NCI-H2081 (cell line): ENCODE measurements at regions not wholly inside any gene's neighbourhood (a gene's known extent, or its start where the extent isn't known, plus 50 kb on each side); places are given as distances from the start of the nearest gene placed in this dataset.
"Not testable (repeated sequence)": the region's sequence is repeated elsewhere in the genome, so short reads cannot be mapped to it uniquely, and the experiment has no call there.

ENCODE experiments used
- DNase-seq, 2 experiments: peaks; one replicate each; lab custom pipeline; 2025; lab: John Stamatoyannopoulos, UW

DNA sequence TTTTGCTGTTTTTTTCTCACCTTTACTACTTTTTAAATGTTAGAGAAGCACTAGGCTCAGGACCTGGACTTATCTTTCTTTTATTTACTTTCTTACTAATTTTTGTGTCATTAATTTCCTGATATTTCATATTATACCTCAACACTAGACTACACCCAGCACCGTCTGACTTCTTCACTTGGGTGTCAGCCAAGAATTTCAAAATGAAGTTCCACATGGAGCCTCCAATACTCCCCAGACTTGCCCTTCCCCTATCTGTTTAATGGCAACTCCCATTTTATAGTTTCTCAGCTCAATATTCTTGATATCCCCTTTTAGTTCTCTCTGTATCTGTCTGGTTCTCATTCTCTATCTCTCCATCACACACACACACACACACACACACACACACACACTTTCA, 139.3 kb downstream of the USP22 start:
- DNase-seq, result not testable (repeated sequence)

DNA sequence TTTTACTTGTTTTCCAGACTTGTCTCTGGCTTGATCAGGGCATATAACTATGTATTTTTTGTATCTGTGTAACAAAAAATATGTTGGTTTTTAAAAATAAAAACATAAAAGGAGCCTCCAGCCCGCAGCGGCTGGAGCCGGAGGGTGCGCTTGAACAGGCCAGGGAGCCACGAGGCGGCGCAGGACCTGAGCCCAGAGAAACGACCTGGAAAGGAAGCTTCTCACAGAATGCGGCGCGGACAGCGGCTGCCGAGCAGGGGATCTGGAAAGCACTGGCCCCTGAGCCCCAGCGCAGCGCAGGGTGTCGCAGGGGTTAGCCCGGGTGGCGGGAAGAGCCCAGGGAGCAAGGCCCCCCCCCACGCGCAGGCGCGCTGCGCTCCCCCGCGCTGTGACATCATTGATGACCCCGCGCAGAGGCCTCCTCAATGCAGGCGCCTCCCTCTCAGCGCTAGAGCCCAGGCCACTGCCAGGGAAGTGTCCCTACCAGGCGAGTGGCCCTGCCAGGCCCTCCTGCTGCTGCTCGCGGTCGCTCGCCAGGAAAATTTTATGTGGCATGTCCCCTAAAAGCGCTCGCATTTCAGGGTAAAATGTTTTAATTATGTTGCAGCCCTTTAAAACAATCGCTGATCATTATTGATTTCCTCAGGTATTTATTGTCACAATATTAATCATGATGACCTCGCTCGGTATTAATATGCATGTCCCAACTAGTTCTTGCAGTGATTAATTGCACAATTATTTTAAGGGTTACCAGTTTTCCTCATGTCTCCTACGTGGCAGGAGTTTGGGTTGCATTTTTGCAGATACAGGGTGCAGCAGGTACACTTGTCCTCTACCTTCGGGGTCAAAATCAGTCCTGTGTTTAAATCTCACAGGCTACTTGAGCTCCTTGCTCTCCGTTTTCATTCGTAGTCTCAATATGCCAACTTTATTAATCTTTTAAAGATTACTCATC, 134.2 kb downstream of the USP22 start:
- DNase-seq, result peak; percentile 79 to 86

DNA sequence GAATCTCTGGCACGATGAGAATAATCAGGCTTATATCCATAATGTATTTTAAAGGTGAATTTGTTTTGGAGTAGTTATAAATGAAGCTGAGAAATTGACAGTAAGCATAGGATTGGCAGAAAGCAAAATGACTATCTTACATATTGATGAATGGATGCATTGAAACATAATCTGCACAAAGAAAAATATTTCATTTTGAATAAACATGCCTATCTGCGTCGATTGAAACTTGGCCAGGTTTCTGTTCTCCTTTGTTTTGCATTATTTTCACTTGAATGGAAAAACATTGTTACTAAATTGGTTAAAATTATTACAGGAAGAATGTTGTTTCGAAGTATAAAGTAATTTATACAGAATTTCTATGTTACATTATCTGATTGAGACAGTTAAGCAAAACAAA, 128.2 kb downstream of the USP22 start:
- no peak for DNase-seq

DNA sequence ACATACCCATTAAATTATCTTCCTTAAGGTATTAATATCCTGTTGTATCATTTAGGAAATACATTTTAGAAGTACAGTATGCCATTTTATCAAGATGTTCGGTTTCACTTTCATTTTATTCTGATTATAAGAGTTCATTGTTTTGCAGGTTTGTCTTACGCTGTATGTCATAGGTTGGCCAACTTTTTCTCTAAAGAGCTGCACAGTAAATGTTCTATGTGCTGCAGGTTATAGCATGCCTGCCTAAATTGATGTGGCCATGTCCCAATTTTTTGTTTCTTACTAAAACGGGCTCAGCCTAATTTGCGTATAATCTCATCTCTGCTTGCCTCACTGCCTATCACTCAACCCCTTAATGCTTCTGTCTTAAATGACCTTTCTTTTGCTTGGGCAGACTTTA, 126.4 kb downstream of the USP22 start:
- DNase-seq, result no peak

DNA sequence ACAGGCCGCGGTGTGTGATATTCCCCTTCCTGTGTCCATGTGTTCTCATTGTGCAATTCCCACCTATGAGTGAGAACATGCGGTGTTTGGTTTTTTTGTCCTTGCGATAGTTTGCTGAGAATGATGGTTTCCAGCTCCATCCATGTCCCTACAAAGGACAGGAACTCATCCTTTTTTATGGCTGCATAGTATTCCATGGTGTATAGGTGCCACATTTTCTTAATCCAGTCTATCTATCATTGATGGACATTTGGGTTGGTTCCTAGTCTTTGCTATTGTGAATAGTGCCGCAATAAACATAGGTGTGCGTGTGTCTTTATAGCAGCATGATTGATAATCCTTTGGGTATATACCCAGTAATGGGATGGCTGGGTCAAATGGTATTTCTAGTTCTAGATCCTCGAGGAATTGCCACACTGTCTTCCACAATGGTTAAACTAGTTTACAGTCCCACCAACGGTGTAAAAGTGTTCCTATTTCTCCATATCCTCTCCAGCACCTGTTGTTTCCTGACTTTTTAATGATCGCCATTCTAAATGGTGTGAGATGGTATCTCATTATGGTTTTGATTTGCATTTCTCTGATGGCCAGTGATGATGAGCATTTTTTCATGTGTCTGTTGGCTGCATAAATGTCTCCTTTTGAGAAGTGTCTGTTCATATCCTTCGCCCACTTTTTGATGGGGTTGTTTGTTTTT, 125.1 kb downstream of the USP22 start:
- DNase-seq, result not testable (repeated sequence)

DNA sequence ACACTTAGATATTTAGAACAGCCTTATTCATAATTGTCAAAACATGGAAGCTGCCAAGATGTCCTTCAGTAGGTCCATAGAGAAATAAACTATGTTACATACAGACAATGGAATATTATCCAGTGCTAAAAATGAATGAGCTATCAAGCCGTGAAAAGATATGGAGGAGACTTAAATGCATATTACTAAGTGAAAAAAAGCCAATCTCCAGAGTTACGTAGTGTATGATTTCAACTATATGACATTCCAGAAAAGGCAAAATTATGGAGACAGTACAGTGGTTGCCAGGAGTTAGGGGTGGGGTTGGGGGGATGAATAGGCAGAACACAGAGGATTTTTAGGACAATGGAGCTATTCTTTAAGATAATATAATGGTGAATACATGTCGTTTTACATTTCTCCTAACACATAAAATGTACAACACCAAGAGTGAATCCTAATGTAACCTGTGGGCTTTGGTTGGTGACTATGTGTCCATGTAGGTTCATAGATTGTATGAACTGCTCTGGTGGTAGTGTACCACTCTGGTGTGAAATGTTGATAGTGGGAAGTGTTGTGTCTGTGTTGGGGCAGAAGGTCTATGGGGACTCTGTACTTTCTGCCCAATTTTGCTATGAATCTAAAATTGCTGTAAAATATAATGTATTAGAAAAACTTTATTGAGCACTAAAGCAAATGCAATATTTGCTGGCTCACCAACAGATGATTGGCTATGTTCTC, 122.6 kb downstream of the USP22 start:
- no peak for DNase-seq

DNA sequence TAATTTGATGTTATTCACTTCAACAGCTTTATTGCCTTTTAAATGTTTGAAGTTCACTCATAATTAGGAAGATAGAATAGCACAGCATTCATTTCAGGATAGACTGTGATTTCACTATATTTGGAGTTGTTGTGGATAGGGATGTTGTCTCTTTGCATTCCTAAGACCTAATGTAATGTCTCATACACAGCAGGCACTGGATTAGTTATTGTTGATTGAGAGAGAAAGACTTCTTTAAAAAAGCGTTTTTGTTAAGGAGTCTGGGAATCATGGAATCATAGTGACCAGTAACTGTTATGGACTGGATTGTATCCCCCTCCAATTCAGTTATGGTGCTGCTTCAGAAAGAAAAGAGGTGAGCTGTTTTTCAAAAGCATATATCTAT, 122.0 kb downstream of the USP22 start:
- no peak for DNase-seq

DNA sequence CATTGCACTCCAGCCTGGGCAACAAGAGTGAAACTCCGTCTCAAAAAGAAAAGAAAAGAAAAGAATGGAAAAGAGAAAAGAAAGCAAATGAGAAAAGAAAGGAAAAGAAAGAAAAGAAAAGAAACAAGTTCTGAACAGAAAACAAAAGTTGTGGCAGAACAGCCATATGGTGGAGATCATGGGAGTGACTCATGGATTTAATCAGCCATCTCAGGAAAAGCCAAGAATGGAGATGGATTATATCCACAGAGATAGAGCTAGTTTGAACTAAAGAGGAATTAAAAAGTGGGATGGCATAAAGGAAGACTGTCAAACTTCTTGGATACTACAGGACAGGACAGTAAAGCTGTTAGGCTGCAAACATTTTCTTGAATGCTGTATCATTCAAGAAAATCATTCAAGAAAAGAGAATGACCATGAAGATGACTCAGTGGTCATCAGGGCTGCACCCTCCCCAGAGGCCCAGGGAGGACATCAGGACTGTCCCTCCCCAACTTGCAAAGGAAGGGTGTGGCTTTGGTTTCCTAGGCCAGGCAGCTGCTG, 120.6 kb downstream of the USP22 start:
- no peak for DNase-seq

DNA sequence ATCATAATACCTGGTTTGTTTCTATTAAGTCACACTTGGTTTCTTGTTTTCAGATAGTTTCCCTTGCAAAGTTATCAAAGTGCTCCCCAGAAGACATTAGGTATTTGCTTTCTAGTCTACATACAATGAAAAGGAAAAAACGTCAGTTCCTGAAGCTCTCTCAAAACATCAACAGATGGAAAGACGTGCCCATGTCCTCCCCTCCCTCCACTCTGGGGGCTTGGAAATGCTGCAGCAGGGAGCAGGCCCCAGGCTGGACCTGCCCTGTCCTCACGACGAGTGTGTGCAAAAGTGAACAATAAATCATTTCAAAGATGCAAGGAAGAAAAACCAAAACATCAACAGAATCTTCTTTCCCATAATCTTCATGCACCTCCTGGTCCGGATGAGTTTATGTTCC, 118.5 kb downstream of the USP22 start:
- no peak for DNase-seq

DNA sequence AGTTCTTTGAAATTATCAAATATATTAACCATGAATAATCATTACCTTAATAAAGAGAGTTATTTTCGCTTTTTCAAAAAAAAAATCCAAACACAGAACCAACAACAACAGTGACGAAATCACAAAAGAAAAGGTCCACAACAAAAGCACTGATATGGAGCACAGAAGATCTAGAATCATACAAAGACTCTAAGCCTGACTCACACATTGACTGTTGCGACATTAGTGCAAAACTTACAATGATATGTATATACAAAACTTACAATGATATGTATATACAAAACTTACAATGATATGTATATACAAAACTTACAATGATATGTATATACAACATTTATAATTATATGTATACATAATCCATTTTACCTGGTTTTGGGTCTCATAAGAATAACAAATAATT, 117.7 kb downstream of the USP22 start:
- DNase-seq, result no peak

DNA sequence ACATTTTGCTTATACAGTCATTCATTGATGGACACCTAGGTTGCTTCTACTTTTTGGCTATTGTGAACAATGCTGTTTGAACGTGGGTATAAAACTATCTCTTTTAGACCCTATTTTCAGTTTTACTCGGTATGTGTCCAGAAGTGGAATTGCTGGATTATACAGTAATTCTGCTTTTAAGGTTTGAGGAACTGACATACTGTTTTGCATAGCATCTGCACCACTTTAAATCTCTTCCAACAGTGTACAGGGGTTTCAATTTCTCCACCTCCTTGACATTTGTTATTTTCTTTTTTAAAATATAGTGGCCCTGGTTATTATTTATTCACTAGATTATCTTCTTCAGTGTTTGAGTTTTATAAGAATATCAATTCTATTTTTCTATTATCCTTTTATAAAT, 116.9 kb downstream of the USP22 start:
- DNase-seq, result no peak

DNA sequence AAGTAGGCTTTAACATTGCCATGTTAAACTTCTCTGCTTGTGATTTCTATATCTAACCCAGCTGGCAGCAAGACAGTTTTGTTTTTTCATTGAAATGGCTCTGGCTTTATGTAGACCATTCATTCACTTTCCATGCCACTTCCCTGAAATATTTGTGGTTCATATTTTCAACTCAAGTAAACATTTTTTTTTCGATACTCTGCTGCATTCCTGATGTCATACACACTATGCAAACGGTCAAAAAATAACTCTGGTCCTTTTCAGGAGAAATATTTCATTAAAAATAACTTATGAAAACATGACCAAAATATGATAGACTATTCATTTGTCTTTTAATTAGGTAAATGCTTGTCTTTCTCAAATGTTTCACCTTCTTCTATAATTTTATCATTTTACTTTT, 116.3 kb downstream of the USP22 start:
- DNase-seq, result no peak

DNA sequence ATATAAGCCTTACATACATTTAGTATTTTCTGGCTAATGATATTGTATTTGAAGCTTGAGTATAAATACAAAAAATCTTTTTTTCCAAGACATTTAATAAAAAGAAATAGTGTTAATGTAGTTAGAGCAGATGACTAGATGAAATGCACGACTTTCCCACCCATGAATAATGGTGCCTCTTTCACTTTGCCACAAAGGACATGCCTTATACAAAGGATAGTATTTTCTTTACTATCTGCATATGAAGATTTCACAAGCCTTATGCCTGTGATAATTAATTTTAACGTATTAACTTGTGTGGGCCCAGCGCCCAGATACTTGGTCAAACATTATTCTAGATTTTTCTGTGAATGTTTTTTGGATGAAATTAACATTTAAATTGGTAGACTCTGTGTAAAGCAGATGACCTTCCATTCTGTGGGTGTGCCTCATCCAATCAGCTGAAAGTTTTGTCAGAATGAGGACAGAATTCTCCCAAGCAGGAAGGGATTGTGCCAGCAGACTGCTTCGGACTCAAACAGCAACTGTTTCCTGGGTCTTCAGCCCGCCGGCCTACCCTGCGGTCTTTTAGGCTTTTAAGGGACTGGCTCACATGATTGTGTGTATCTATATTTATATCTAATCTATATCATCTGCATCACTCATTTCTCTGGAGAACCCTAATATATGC, 115.4 kb downstream of the USP22 start:
- no peak for DNase-seq

DNA sequence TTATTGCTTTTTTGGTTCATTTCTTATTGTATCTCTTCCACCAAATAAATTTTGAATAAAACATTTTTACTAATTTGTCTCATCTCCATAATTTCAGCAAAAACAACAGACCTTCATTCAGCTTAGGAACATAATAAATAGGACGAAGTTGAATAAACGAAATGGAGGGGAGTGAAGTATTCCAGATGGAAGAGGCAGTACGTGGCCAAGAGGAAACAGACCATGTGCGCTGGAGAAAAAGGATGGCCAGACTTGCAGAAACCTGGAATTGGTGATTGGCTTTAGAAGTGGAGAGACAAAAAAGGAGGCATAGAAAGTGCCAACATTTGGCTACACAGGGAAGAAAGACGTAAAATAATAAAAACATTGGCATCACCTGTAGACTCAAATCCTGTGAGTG, 113.5 kb downstream of the USP22 start:
- DNase-seq, result no peak

DNA sequence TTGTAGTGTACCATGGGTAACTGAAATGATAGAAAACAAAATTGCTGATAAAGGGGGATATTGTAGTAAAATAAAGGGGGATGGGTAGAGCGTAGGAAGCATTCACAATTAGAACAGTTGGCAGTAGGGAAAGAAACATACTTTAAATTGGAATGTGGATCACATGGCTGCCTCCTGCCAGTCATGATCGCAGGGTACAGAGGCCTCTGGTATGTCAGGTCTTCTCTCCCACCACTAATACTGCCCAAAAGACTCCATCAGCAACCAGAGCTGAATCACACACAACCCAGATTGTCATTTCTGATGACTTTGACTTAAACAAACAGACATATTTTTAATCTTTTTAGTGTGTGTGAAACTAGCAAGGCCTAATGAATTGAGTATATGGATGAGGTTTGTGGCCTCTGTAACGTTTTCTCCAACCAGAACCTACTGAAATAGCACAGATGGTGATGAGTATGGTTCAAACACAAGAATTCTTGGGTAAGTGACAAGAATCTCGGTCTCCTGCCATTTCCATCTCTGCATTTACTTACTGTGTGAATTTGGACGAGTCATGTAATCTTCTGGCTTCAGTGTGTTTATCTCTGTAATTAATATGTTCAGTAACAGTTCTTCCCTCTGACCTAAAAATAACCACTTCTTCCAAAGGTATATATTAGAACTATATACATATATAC, 112.6 kb downstream of the USP22 start:
- no peak for DNase-seq

DNA sequence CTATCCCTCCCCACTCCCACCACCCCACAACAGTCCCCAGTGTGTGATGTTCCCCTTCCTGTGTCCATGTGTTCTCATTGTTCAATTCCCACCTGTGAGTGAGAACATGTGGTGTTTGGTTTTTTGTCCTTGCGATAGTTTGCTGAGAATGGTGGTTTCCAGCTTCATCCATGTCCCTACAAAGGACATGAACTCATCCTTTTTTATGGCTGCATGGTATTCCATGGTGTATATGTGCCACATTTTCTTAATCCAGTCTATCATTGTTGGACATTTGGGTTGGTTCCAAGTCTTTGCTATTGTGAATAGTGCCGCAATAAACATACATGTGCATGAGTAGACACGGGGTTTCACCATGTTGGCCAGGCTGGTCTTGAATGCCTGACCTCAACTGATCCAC, 109.8 kb downstream of the USP22 start:
- DNase-seq, result not testable (repeated sequence)

DNA sequence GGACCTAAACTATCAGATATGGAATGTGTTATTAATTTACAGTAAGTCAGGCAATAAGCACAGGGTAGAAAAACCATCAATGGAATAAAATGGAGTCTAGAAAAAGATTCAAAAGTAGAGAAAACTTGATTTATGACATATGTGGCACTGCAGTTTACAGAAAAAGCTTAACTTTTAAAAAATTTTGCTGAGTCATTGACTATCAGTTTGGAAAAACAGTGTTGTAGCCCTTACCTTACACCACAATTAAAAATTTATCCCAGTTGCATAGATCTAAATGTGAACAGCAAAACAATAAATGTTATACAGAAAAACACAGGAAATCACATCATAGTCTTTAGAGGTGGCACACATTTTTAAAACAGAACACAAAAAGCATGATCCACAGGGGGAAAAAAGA, 108.5 kb downstream of the USP22 start:
- DNase-seq, result no peak

DNA sequence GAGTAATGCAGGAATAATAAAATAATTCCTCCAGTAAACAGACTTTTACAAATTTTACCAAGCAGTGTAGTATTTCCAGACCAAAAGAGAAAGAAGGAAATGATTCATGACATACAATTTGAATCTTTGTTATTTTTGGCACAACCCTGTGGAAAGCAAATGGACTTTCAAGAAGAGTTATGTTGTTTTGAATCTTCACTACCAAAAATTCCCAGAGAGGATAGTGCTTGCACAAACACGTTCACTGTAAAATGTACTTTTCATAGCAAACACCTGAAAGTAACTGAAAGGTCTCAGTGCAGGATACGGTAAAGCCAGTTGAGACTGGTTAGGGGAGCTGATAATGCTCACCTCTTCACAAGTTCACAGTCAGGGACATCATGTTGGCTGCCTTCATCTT, 107.1 kb downstream of the USP22 start:
- DNase-seq, result no peak

DNA sequence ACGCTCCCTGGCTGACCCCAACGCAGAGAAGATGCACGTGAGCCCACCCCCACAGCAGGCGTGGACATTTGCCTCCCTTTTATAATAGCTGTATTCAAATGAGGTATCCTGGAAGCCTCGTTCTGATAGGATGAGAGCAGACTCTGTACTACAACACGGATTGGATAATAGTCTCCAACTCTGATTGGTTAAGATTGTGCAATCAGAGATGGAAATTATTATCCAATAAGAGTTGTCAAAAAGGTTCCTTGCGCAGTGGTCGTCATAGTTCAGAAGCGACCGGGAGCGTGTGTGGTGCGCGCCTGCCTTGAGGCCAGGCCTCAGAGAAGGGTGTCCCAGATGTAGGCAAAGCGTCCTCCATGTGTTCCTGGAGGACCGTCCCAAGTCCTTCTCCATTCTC, 104.6 kb downstream of the USP22 start:
- no peak for DNase-seq

DNA sequence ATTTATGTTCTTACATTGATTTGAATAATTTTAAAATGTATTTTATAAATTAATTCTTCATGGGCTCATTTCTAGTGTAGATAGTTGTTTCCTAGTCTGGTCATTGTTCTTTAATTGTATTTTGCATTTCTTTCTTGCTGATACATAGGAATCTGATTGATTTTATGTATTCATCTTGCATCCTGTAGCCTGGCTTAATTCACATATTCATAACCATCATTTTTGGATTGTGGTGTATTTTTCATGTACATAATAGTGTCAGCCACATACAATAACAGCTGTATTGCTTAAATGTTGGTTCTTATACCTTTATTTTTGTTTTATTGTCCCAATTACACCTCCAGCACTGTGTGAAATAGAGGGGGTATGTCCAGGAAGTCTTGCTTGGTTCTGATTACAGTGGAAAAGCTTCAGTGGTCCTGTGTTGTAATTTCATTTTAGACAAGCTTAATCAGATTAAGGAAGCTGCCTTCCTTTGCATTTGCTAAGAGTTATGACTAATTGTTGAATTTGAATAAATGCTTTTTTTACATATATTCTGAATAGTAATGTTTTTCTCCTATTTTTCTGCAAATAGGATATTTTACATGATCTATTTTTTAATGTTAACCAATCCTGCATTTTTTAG, 103.7 kb downstream of the USP22 start:
- DNase-seq, result no peak

DNA sequence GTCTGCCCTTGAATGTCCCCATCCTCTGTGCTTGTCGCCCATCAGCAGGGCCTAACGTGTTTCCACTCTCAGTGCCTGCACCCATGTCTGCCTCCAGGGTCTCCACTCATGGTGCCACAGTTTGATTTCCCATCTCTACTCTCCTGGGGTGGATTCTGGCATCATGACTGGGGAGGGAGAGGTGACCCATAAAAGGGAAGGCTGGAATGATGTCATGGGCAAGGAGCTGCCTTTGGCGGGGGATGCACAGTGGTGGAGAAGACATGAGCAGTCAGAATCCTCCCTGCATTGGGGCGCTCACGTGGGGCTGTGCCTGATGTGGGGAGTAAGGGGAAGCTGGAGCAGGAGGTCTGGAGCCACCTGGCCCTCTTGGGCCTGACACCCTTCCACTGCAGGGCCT, 100.9 kb downstream of the USP22 start:
- no peak for DNase-seq
